Left ventricle myocardium superior (tissue), 1 donor: ENCODE measurements at regions not wholly inside any gene's neighbourhood (a gene's known extent, or its start where the extent isn't known, plus 50 kb on each side); places are given as distances from the start of the nearest gene placed in this dataset.

Source experiments
- ATAC-seq: fragments of 200-7000 bp; cut with Tn5 transposase; one replicate; pipeline ENCODE4 v1.9.1; 2020; ENCODE audit warnings: mild to moderate bottlenecking, moderate library complexity
- DNase-seq: peaks from one replicate; pipeline ENCODE4 v3.0.0-alpha.2; 2020
- intact Hi-C: fragments of 100-400 bp; cut with micrococcal nuclease; formaldehyde crosslinking; loops from one replicate; pipeline ENCODE4 v1.11.0; 2022
- donor health status: DM: no; HTN: yes; CAD: no; lungs with severe emphysema.

DNA sequence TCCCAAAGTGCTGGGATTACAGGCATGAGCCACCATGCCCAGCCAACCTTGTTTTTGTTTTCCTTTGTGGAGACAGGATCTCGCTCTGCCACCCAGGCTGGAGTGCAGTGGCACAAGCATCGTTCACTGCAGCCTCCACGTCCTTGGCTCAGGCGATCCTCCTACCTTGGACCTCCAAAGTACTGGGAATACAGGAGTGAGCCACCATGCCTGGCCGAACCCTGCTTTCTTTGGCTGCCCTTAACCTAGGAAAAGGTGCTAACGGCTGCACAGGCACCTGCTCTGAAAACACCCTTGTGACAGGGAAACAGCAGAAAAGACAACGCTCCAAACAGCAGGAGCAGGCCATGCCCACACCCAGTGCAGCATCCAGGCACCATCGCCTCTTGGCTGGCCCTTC is 71.9 kb downstream of the OAT start:
- DNase-seq, result no peak
- ATAC-seq, result no peak

DNA sequence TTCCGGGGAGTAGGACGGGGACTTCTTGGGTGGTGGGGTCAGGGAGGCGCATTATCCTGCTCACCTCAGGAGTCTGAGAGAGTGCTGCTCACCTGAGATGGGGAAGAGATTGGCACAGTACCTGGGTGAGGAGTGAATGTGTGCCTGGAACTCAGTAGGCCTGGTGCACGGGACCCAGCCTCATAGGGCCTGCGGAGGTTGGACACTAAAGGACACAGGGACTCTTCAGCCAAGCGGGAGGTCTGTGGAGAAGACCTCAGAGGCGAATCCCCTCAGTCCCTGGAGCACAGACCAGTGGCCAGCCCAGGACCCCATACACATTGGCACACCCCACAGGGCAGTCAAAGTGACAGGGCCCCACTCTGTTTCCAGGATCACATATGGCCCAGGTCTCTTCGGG is 73.2 kb downstream of the OAT start:
- no peak for ATAC-seq
- no peak for DNase-seq
- intact Hi-C loops, result no loop called here

More for the DNA sequence above, 71.9 kb downstream of the OAT start:
- intact Hi-C loops, result no loop called here

- ATAC-seq (no peak), DNase-seq (no peak)
- intact Hi-C loops, result no loop called here
These were observed 73.8 kb downstream of the OAT start for GRCh38 chr10:124344931-124345330.

GRCh38 chr10:124344266-124344590 is 74.5 kb downstream of the OAT start:
- no peak for ATAC-seq
- no peak for DNase-seq
- intact Hi-C loops, result no loop called here

GRCh38 chr10:124343351-124344265 is 75.1 kb downstream of the OAT start:
- intact Hi-C loops, result no loop called here
- DNase-seq (no peak), ATAC-seq (no peak)

DNA sequence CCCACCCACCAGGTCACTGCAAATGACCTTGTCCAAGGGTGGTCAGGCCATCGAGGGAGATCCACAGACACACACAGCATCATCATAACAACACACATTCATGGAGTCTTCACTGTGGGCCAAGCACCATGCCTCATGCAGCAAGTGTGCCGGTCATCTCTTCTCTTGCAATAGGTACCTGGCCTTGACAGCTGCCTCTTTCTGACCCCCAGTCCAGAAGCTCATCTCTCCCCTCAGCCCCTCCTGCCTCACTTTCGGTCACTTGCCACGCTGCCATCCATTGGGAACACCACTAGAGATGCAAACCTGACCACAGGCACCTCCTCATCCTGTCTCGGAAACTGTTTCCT is 75.9 kb downstream of the OAT start:
- intact Hi-C loops, result no loop called here
- no peak for DNase-seq
- no peak for ATAC-seq

- intact Hi-C loops, result no loop called here
- DNase-seq (no peak), ATAC-seq (no peak)
These were observed 76.4 kb downstream of the OAT start for GRCh38 chr10:124342136-124342820.

GRCh38 chr10:124341768-124342135 is 77.0 kb downstream of the OAT start:
- ATAC-seq (peak; percentile 31), DNase-seq (no peak)
- intact Hi-C loops, result no loop called here

GRCh38 chr10:124340033-124340760 is 78.5 kb downstream of the OAT start:
- intact Hi-C loops, result no loop called here
- no peak for DNase-seq
- ATAC-seq, result no peak

DNA sequence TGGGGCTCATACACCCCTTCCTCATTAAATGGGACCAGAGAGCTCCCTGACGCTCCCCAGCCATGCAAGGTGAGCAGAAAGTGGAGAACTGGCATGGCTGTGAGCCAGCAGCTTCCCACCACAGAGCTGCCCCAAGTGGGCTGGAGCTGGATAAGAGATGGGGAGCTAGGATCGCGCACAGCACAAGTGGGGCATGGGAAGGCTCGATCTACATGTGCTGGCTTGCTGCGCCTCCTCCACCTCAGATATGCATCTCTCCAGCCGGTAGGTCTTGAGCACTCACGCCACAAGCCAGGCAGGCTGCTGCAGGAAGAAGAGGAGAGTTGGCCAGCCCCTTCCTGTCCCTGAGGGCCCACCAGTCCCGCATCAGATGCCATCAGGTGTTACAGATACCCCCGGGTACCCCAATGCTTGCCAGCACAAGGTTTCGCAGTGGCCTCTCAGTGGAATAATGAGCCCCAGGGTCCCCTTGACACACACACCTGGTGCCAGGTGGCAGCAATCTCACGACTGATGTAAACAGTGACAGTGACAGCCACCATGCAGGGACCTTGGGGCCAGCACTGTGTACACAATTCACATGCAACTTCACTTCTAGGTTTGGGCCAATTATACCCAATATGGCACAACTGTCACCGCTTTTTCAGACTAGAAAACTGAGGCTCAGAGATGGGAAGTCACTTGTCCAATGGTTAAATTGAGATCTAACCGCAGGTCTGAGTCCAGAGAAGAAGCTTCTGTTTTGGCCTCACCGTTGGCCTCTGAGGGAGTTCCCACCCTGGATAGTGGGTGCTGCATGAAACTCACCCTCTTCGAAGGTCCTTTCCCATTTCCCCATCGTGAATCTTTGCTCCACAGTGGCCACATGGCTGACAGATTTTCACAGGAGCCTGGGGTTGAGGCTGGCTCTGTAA is 79.3 kb downstream of the OAT start:
- no peak for DNase-seq
- intact Hi-C loops, result no loop called here
- ATAC-seq, result no peak

- ATAC-seq (no peak), DNase-seq (no peak)
- intact Hi-C loops, result no loop called here
These were observed 80.3 kb downstream of the OAT start for GRCh38 chr10:124338276-124338925.

GRCh38 chr10:124336186-124336585 is 82.5 kb downstream of the OAT start:
- DNase-seq (no peak), ATAC-seq (no peak)
- intact Hi-C loops, result no loop called here

GRCh38 chr10:124333931-124334330 is 84.8 kb downstream of the OAT start:
- no peak for DNase-seq
- no peak for ATAC-seq
- intact Hi-C loops, result no loop called here

DNA sequence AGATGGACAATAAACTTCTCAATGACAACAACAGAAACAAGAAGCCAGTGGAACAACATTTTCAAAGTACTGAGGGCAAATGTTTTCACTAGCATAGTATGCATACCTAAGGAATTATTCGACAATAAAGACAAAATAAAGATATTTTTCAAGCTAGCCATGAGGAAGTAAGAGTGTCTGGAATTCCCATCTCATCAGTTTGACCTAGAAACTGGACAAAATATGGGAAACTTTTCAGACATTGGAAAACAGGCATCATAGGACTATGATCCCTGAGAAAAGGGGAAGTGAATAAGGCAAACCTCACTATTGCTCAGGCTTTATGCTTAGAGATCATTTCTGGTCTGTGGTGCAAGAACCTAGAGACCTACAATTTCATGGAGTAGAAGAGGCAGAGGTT is 86.3 kb downstream of the OAT start:
- DNase-seq (no peak), ATAC-seq (no peak)
- intact Hi-C loops, result no loop called here

- DNase-seq (no peak), ATAC-seq (no peak)
- intact Hi-C loops, result no loop called here
These were observed 88.8 kb downstream of the OAT start for GRCh38 chr10:124329941-124330340.

GRCh38 chr10:124329362-124329761 is 89.4 kb downstream of the OAT start:
- ATAC-seq (no peak), DNase-seq (no peak)
- intact Hi-C loops, result no loop called here

GRCh38 chr10:124328477-124329220 is 90.1 kb downstream of the OAT start:
- ATAC-seq (no peak), DNase-seq (no peak)
- intact Hi-C loops, result no loop called here

GRCh38 chr10:124325998-124326636 is 92.6 kb downstream of the OAT start:
- no peak for DNase-seq

More at GRCh38 chr10:124325998-124326636, 92.6 kb downstream of the OAT start:
- intact Hi-C loops, result no loop called here
- ATAC-seq, result no peak
